Gastroesophageal sphincter (tissue), 3 donors: ENCODE measurements at regions not wholly inside any gene's neighbourhood (a gene's known extent, or its start where the extent isn't known, plus 50 kb on each side); places are given as distances from the start of the nearest gene placed in this dataset.

Experiments used
- CTCF ChIP-seq, 4 experiments: fragments of 200-600 bp in 2 of 4; fragments of 450-650 bp in 2 of 4; sonication (generic) in 1 of 4; IDR thresholded peaks; one replicate each; pipeline ENCODE4 v1.5.1; 2017 to 2019; ENCODE audit warnings: antibody characterized with exemption in 4 of 4, mild to moderate bottlenecking in 2 of 4, moderate library complexity in 2 of 4
- EP300 ChIP-seq: sonication (generic); formaldehyde crosslinking; IDR thresholded peaks from one replicate; pipeline ENCODE4 v1.6.1; 2017; ENCODE audit warnings: antibody characterized with exemption, mild to moderate bottlenecking
- POLR2A ChIP-seq, 2 donors: fragments of 450-650 bp; IDR thresholded peaks; one replicate each; pipeline ENCODE4 v1.6.1; 2017; ENCODE audit warnings: antibody characterized with exemption in 2 of 2, mild to moderate bottlenecking in 2 of 2, moderate library complexity in 1 of 2

DNA sequence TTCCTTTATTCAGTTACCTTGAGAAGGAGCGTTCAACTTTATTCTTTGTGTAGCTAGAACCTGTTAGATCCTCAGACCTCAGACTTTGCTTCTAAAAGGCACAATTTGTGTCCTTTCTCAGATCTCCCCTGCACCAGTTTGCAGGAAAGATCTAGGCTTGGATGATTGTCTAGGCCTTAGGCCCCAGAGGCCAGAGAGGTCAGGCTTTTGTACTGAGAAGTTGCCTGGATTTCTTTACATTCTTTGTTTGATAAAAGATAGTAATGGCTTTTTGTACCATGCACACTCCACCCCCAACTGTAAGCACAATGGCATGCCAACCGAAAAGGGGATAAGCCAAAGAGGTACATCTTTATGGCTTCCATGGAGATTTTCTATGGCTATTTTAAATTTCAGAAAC, 719.6 kb upstream of the NR2F2 start:
- TF ChIP-seq POLR2A (IDR thresholded peaks at IDR 0.05) (no peak), CTCF (IDR thresholded peaks at IDR 0.05) (no peak), EP300 (no peak)
